ENCODE measurements at regions not wholly inside any gene's neighbourhood (a gene's known extent, or its start where the extent isn't known, plus 50 kb on each side); places are given as distances from the start of the nearest gene placed in this dataset.
"Not testable (repeated sequence)": the region's sequence is repeated elsewhere in the genome, so short reads cannot be mapped to it uniquely, and the experiment has no call there.

GRCh38 chr15:95043236-95043932 lies 812.0 kb downstream of the MCTP2 start:
- not testable (repeated sequence) for TF ChIP-seq CTCF, POLR2A (IDR thresholded peaks at IDR 0.05)
